HepG2 (cell line): ENCODE measurements at regions not wholly inside any gene's neighbourhood (a gene's known extent, or its start where the extent isn't known, plus 50 kb on each side); places are given as distances from the start of the nearest gene placed in this dataset.

Source experiments
- ATAC-seq: fragments of 200-7000 bp; cut with Tn5 transposase; 3 replicates; pipeline ENCODE4 v1.9.1; 2020; ENCODE audit warnings: mild to moderate bottlenecking, moderate library complexity
- BruUV-seq: library from RNA; stranded (reverse); fragments of 400-500 nt; replicated peaks from 2 replicates; lab custom pipeline; 2021; lab: Mats Ljungman, UMichigan
- CTCF ChIA-PET: fragments of 300-600 bp; formaldehyde crosslinking; extraction: SDS; loops from one replicate; lab custom pipeline; 2021; ENCODE audit warnings: low total read pairs, inconsistent platforms, low intra/inter-chr PET ratio; lab: Yijun Ruan, JAX
- POLR2A ChIA-PET: fragments of 350-600 bp; sonication (Branson Sonifier 250); formaldehyde crosslinking; loops from one replicate; lab custom pipeline; 2020; ENCODE audit warnings: antibody characterized with exemption, inconsistent platforms; lab: Yijun Ruan, JAX
- DNase-seq: peaks from one replicate; pipeline ENCODE4 v3.0.0-alpha.2; 2015; ENCODE audit warnings: low spot score
- FAIRE-seq: peaks from 3 replicates; lab custom pipeline; 2011; peaks lifted over from hg19 to GRCh38; lab: Jason Lieb, UNC
- H2AFZ ChIP-seq: one replicate; pipeline ENCODE4 v1.6.1; 2011; ENCODE audit warnings: low read length, inconsistent platforms
- H3K27ac ChIP-seq: fragments of 300-600 bp; 3 replicates; pipeline ENCODE4 v1.8.0; 2011; ENCODE audit warnings: mixed run types, mild to moderate bottlenecking, mixed read lengths, low read length, inconsistent platforms; ENCODE audit not compliant: insufficient read depth; ENCODE audit errors: extremely low read length
- H3K27me3 ChIP-seq, 2 experiments: fragments of 200-600 bp in 1 of 2; 2 replicates in 1 of 2; 3 replicates in 1 of 2; pipeline versions ENCODE4 v1.6.0 to v1.8.0; 2011; ENCODE audit warnings: low read length in 2 of 2, mild to moderate bottlenecking in 2 of 2, moderate library complexity in 2 of 2, inconsistent platforms in 1 of 2; ENCODE audit not compliant: insufficient read depth in 2 of 2, control insufficient read depth in 1 of 2
- H3K36me3 ChIP-seq, 2 experiments: fragments of 200-600 bp in 1 of 2; replicated peaks in 1 of 2; 2 replicates in 1 of 2; 3 replicates in 1 of 2; pipeline versions ENCODE4 v1.5.1 to v1.8.0; 2011; ENCODE audit warnings: low read length in 2 of 2, inconsistent platforms in 1 of 2; ENCODE audit not compliant: insufficient read depth in 2 of 2, control insufficient read depth in 1 of 2
- H3K4me1 ChIP-seq: 2 replicates; pipeline ENCODE4 v1.5.1; 2012; ENCODE audit warnings: low read length, inconsistent platforms; ENCODE audit not compliant: insufficient read depth
- H3K4me2 ChIP-seq: 2 replicates; pipeline ENCODE4 v1.6.0; 2011; ENCODE audit warnings: low read depth, low read length, inconsistent platforms
- H3K4me3 ChIP-seq, 3 experiments: fragments of 200-600 bp in 1 of 3; sonication (generic), shearing (Covaris generic) in 1 of 3; replicated peaks in 1 of 3; 2 replicates each; pipeline ENCODE4 v1.5.1; 2011 to 2016; ENCODE audit warnings: low read length in 3 of 3, inconsistent platforms in 2 of 3, low read depth in 2 of 3, mild to moderate bottlenecking in 2 of 3, control low read depth in 1 of 3, mixed read lengths in 1 of 3; ENCODE audit not compliant: insufficient read depth in 1 of 3
- H3K79me2 ChIP-seq: one replicate; pipeline ENCODE4 v1.6.1; 2011; ENCODE audit warnings: low read length, inconsistent platforms; ENCODE audit not compliant: insufficient read depth
- H3K9ac ChIP-seq: 2 replicates; pipeline ENCODE4 v1.6.0; 2011; ENCODE audit warnings: mild to moderate bottlenecking, low read depth, low read length, inconsistent platforms; ENCODE audit not compliant: insufficient read depth
- H3K9me3 ChIP-seq: 2 replicates; pipeline ENCODE4 v1.5.1; 2012; ENCODE audit warnings: mild to moderate bottlenecking, low read length
- H4K20me1 ChIP-seq: 2 replicates; pipeline ENCODE4 v1.6.0; 2011; ENCODE audit warnings: inconsistent platforms, mild to moderate bottlenecking, low read length, moderate library complexity; ENCODE audit not compliant: insufficient read depth
- GMEB2 ChIP-seq: IDR thresholded peaks from 2 replicates; pipeline ENCODE4 v1.6.1; 2016; ENCODE audit warnings: missing biosample characterization, missing genetic modification reagents, low read depth
- MAFK ChIP-seq, 2 experiments: IDR thresholded peaks in 1 of 2; conservative IDR thresholded peaks in 1 of 2; 2 replicates each; pipeline ENCODE4 v1.6.1; 2011; ENCODE audit warnings: improper control_type of control experiment in 2 of 2, low read length in 2 of 2
- MAZ ChIP-seq, 2 experiments: sonication (generic) in 1 of 2; formaldehyde crosslinking in 1 of 2; IDR thresholded peaks; 2 replicates each; pipeline versions ENCODE4 v1.5.0 to v1.6.1; 2012 to 2020; ENCODE audit warnings: low read depth in 2 of 2, mild to moderate bottlenecking in 2 of 2, borderline replicate concordance in 1 of 2, improper control_type of control experiment in 1 of 2, low read length in 1 of 2, missing genetic modification reagents in 1 of 2, moderate library complexity in 1 of 2
- MTA1 ChIP-seq: sonication (generic); formaldehyde crosslinking; IDR thresholded peaks from 2 replicates; pipeline ENCODE4 v1.4.0; 2020; ENCODE audit warnings: missing genetic modification reagents, mild to moderate bottlenecking, borderline replicate concordance
- MXD3 ChIP-seq: IDR thresholded peaks from 2 replicates; pipeline ENCODE4 v1.6.1; 2016; ENCODE audit warnings: mild to moderate bottlenecking, missing biosample characterization, missing genetic modification reagents
- NBN ChIP-seq: fragments of 450-650 bp; conservative IDR thresholded peaks from 2 replicates; pipeline ENCODE4 v1.6.1; 2017
- NR2F1 ChIP-seq, 2 experiments: fragments of 450-650 bp in 1 of 2; formaldehyde crosslinking in 1 of 2; IDR thresholded peaks; 2 replicates each; pipeline versions ENCODE4 v1.5.0 to v1.6.1; 2016 to 2020; ENCODE audit warnings: mild to moderate bottlenecking in 1 of 2, missing compliant biosample characterization in 1 of 2, missing genetic modification reagents in 1 of 2, moderate library complexity in 1 of 2
- SP140L ChIP-seq: sonication (generic); formaldehyde crosslinking; IDR thresholded peaks from 2 replicates; pipeline ENCODE4 v1.4.0; 2020; ENCODE audit warnings: missing genetic modification reagents, borderline replicate concordance
- TOE1 ChIP-seq: sonication (generic); formaldehyde crosslinking; IDR thresholded peaks from 2 replicates; pipeline ENCODE4 v1.4.0; 2020; ENCODE audit warnings: mild to moderate bottlenecking, missing genetic modification reagents
- U2AF1 ChIP-seq: fragments of 200-400 bp; formaldehyde crosslinking; optimal IDR thresholded peaks from 2 replicates; pipeline ENCODE3; 2017; ENCODE audit warnings: mild to moderate bottlenecking, low read depth, low read length
- ZNF263 ChIP-seq: sonication (generic); formaldehyde crosslinking; IDR thresholded peaks from 2 replicates; pipeline ENCODE4 v1.4.0; 2020; ENCODE audit warnings: missing genetic modification reagents
- ZNF317 ChIP-seq: sonication (generic); formaldehyde crosslinking; IDR thresholded peaks from 2 replicates; pipeline ENCODE4 v1.5.0; 2020; ENCODE audit warnings: mild to moderate bottlenecking, missing genetic modification reagents
- ZNF607 ChIP-seq: sonication (generic); formaldehyde crosslinking; IDR thresholded peaks from 2 replicates; pipeline ENCODE4 v1.5.1; 2020; ENCODE audit warnings: missing genetic modification reagents, mild to moderate bottlenecking, borderline replicate concordance
- ZNF850 ChIP-seq: sonication (generic); formaldehyde crosslinking; conservative IDR thresholded peaks from 2 replicates; pipeline ENCODE4 v1.9.0; 2021; ENCODE audit warnings: mild to moderate bottlenecking, missing genetic modification reagents
- WGBS: methylation state at CpG from one replicate; pipeline ENCODE4 v1.1.6; 2017; ENCODE audit warnings: low lambda C conversion rate; 5-methylcytosine and 5-hydroxymethylcytosine counted together
- in situ Hi-C: cut with HindIII; loops from 2 replicates; pipeline ENCODE4 v1.10.0; 2017; ENCODE audit warnings: low pct_unique_long_range_greater_than_20kb; ENCODE audit not compliant: extremely low pct_ligation_motif_present
- intact Hi-C: fragments of 100-400 bp; cut with micrococcal nuclease; formaldehyde crosslinking; loops from one replicate; pipeline ENCODE4 v1.10.0; 2022; ENCODE audit not compliant: unreplicated experiment

DNA sequence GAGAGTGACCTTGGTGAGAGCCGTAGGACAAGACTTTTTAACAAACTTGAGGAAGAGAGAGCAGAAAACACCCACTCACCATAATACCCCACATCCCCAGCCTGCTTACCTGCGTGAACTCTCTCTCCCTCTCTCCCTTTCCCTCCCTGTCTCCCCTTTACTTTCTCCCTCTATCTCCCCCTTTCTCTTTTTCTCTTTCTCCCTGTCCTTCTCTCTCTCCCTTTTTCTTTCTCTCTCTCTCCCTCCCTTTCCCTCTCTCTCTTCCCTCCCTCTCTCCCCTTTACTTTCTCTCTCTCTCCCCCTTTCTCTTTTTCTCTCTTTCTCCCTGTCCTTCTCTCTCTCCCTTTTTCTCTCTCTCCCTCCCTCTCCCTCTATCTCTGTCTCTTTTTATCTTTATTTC is 464.0 kb upstream of the AUTS2 start:
- in situ Hi-C loops (no loop called here), intact Hi-C loops (no loop called here)
- Histone ChIP-seq H2AFZ (no peak overlapping the region), H3K9me3 (peaks cover 44% of the 10 kb centered on the region), H3K36me3 (no peaks in the 10 kb centered on the region), H3K4me2 (no peak overlapping the region), H3K9ac (no peak overlapping the region), H3K27ac (no peak overlapping the region), H3K4me3 (no peak overlapping the region), H3K79me2 (no peaks in the 10 kb centered on the region), H4K20me1 (no peaks in the 10 kb centered on the region), H3K27me3 (no peaks in the 10 kb centered on the region), H3K4me1 (no peaks in the 10 kb centered on the region)
- ATAC-seq (no peak), FAIRE-seq (no peak), DNase-seq (no peak)
- no peak for TF ChIP-seq TOE1 (CRISPR knock-in tag)
- no peak for TF ChIP-seq ZNF263 (CRISPR knock-in tag)
- TF ChIP-seq MAFK (conservative IDR thresholded peaks at IDR 0.05 in 1 of 2, IDR thresholded peaks at IDR 0.05 in 1 of 2; ENCODE audit: low read length in 2 of 2) = no peak
- no peak for TF ChIP-seq MAZ (IDR thresholded peaks at IDR 0.05; ENCODE audit: borderline replicate concordance, low read depth, low read length)
- TF ChIP-seq MAZ (CRISPR knock-in tag; IDR thresholded peaks at IDR 0.05; ENCODE audit: low read depth) = no peak
- no peak for TF ChIP-seq NR2F1 (CRISPR knock-in tag; IDR thresholded peaks at IDR 0.05)
- no peak for TF ChIP-seq ZNF607 (CRISPR knock-in tag)
- no peak for TF ChIP-seq MTA1
- TF ChIP-seq GMEB2 (CRISPR knock-in tag) = no peak
- no peak for TF ChIP-seq SP140L (CRISPR knock-in tag)
- no peak for TF ChIP-seq MXD3
- no peak for TF ChIP-seq ZNF850 (CRISPR knock-in tag)
- TF ChIP-seq U2AF1 = no peak
- no peak for TF ChIP-seq ZNF317 (CRISPR knock-in tag)
- TF ChIP-seq NBN = no peak
- POLR2A ChIA-PET = no interaction called here
- WGBS = 29% methylated on average over 2 of the region's 2 CpGs
- BruUV-seq = no TSS peak
- CTCF ChIA-PET = no interaction called here
